Activated effector memory CD4-positive, alpha-beta T cell treated with Interleukin-2 at 50 U/mL for 16 hours (primary cell): ENCODE measurements at regions not wholly inside any gene's neighbourhood (a gene's known extent, or its start where the extent isn't known, plus 50 kb on each side); places are given as distances from the start of the nearest gene placed in this dataset.

Experiments used
- DNase-seq: peaks from one replicate; pipeline ENCODE4 v3.0.0-alpha.2; 2020

GRCh38 chr7:69129524-69129923, 468.8 kb upstream of the AUTS2 start:
- no peak for DNase-seq

- DNase-seq, result no peak
These were observed 468.3 kb upstream of the AUTS2 start for GRCh38 chr7:69129951-69130350.

GRCh38 chr7:69130396-69130795, 467.9 kb upstream of the AUTS2 start:
- DNase-seq, result no peak

GRCh38 chr7:69134316-69134715, 464.0 kb upstream of the AUTS2 start:
- no peak for DNase-seq

GRCh38 chr7:69147631-69148030, 450.6 kb upstream of the AUTS2 start:
- no peak for DNase-seq

- no peak for DNase-seq
These were observed 448.2 kb upstream of the AUTS2 start for GRCh38 chr7:69149804-69150782.

- DNase-seq, result no peak
These were observed 435.9 kb upstream of the AUTS2 start for GRCh38 chr7:69162326-69162725.

- no peak for DNase-seq
These were observed 435.2 kb upstream of the AUTS2 start for GRCh38 chr7:69162931-69163670.

GRCh38 chr7:69166979-69167516, 431.2 kb upstream of the AUTS2 start:
- DNase-seq, result no peak

GRCh38 chr7:69169386-69169785, 428.9 kb upstream of the AUTS2 start:
- no peak for DNase-seq

GRCh38 chr7:69172357-69173077, 425.8 kb upstream of the AUTS2 start:
- no peak for DNase-seq

GRCh38 chr7:69173341-69173740, 424.9 kb upstream of the AUTS2 start:
- DNase-seq, result no peak

- no peak for DNase-seq
These were observed 424.4 kb upstream of the AUTS2 start for GRCh38 chr7:69173846-69174245.

GRCh38 chr7:69176841-69177240, 421.4 kb upstream of the AUTS2 start:
- no peak for DNase-seq

GRCh38 chr7:69177461-69177861, 420.8 kb upstream of the AUTS2 start:
- DNase-seq, result no peak

GRCh38 chr7:69177941-69178494, 420.3 kb upstream of the AUTS2 start:
- DNase-seq, result no peak

GRCh38 chr7:69180662-69181061, 417.6 kb upstream of the AUTS2 start:
- no peak for DNase-seq

- no peak for DNase-seq
These were observed 415.4 kb upstream of the AUTS2 start for GRCh38 chr7:69182596-69183467.

GRCh38 chr7:69184339-69184738, 413.9 kb upstream of the AUTS2 start:
- no peak for DNase-seq

GRCh38 chr7:69185170-69185569, 413.1 kb upstream of the AUTS2 start:
- no peak for DNase-seq

GRCh38 chr7:69186974-69187373, 411.3 kb upstream of the AUTS2 start:
- DNase-seq, result no peak
